ENCODE measurements at regions not wholly inside any gene's neighbourhood (a gene's known extent, or its start where the extent isn't known, plus 50 kb on each side); places are given as distances from the start of the nearest gene placed in this dataset.

DNA sequence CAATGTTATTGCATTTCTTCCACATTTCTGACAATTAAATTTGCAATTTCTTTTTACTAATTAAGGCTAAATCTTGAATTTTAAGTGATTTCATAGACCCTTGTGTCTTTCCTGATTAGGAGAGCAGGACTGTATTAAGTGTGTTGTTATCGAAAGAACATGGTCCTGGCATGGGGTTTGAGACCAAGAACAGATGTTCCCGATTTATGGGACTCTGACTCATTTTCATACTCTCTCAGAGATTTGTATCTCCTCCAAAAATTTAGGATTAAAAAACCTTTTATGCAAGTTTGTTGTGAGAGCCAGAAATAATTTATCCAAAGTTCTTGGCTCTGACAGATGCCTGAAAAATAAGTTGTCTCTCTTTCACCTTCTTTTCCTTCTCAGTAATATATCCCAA, 589.3 kb upstream of the ARGLU1 start:
- TF ChIP-seq, protein P1, sequence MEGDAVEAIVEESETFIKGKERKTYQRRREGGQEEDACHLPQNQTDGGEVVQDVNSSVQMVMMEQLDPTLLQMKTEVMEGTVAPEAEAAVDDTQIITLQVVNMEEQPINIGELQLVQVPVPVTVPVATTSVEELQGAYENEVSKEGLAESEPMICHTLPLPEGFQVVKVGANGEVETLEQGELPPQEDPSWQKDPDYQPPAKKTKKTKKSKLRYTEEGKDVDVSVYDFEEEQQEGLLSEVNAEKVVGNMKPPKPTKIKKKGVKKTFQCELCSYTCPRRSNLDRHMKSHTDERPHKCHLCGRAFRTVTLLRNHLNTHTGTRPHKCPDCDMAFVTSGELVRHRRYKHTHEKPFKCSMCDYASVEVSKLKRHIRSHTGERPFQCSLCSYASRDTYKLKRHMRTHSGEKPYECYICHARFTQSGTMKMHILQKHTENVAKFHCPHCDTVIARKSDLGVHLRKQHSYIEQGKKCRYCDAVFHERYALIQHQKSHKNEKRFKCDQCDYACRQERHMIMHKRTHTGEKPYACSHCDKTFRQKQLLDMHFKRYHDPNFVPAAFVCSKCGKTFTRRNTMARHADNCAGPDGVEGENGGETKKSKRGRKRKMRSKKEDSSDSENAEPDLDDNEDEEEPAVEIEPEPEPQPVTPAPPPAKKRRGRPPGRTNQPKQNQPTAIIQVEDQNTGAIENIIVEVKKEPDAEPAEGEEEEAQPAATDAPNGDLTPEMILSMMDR (conservative IDR thresholded peaks at IDR 0.05 in 1 of 2, IDR thresholded peaks at IDR 0.05 in 1 of 2; ENCODE audit: extremely low read depth in 1 of 2, insufficient read depth in 1 of 2, low read depth in 1 of 2, low read length in 2 of 2): no peak
- TF ChIP-seq EZH2 (IDR thresholded peaks at IDR 0.05; ENCODE audit: borderline replicate concordance, low read length): no peak
